ENCODE measurements at regions not wholly inside any gene's neighbourhood (a gene's known extent, or its start where the extent isn't known, plus 50 kb on each side); places are given as distances from the start of the nearest gene placed in this dataset.

DNA sequence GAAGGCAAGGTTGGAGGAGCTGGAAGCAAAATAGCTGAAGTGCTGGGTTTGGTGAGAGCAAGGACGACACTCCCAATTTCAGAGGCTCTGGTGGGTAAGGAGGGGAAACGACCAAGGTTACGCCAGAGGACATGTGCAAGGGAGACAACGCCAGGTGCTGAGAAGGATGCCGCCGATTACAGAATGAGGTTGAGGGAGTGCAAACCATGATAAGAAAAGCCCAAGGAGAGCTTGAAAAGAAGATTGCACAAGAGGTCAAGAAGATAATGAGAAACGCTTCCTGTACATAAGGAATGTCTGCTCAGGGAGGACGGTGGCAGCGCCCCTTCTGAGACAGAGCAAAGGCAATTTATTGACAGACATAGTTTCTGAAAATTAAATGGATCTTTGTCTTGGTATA is 382.0 kb upstream of the PROX1 start:
- Histone ChIP-seq H3K79me2 (ENCODE audit: insufficient read depth, low read length) (no peaks in the 10 kb centered on the region), H3K36me3 (replicated peaks in 1 of 2; ENCODE audit: control insufficient read depth in 1 of 2, insufficient read depth in 2 of 2, low read length in 2 of 2) (no peaks in the 10 kb centered on the region), H3K9me3 (replicated peaks in 1 of 2; ENCODE audit: control insufficient read depth in 1 of 2, insufficient read depth in 1 of 2, low read length in 2 of 2) (no peaks in the 10 kb centered on the region), H4K20me1 (ENCODE audit: insufficient read depth, low read length) (no peaks in the 10 kb centered on the region), H3K27me3 (ENCODE audit: control insufficient read depth in 2 of 2, insufficient read depth in 2 of 2, low read length in 2 of 2) (no peaks in the 10 kb centered on the region), H3K4me2 (replicated peaks; ENCODE audit: extremely low read depth, low read length, poor library complexity, severe bottlenecking) (no peak overlapping the region), H3K9ac (ENCODE audit: insufficient read depth, low read length, poor library complexity, severe bottlenecking) (no peak overlapping the region), H3K4me1 (ENCODE audit: control insufficient read depth in 1 of 2, insufficient read depth in 2 of 2, low read length in 2 of 2) (no peaks in the 10 kb centered on the region), H2AFZ (ENCODE audit: insufficient read depth, low read depth, low read length, poor library complexity, severe bottlenecking) (no peak overlapping the region), H3K27ac (ENCODE audit: low read depth in 1 of 2, low read length in 2 of 2) (no peak overlapping the region), H3K4me3 (replicated peaks in 1 of 3; ENCODE audit: low read depth in 2 of 3, low read length in 3 of 3) (no peak overlapping the region)
- intact Hi-C loops (cut with micrococcal nuclease) = no loop called here
- H3K36me3 Mint-ChIP-seq = no peaks in the 10 kb centered on the region
- TF ChIP-seq, protein P1, sequence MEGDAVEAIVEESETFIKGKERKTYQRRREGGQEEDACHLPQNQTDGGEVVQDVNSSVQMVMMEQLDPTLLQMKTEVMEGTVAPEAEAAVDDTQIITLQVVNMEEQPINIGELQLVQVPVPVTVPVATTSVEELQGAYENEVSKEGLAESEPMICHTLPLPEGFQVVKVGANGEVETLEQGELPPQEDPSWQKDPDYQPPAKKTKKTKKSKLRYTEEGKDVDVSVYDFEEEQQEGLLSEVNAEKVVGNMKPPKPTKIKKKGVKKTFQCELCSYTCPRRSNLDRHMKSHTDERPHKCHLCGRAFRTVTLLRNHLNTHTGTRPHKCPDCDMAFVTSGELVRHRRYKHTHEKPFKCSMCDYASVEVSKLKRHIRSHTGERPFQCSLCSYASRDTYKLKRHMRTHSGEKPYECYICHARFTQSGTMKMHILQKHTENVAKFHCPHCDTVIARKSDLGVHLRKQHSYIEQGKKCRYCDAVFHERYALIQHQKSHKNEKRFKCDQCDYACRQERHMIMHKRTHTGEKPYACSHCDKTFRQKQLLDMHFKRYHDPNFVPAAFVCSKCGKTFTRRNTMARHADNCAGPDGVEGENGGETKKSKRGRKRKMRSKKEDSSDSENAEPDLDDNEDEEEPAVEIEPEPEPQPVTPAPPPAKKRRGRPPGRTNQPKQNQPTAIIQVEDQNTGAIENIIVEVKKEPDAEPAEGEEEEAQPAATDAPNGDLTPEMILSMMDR (IDR thresholded peaks at IDR 0.05) = no peak
- H3K27ac Mint-ChIP-seq = no peak overlapping the region
- H3K9me3 Mint-ChIP-seq = peaks cover 0 to 16% (median 4%) of the 10 kb centered on the region in 7 donors
- peaks cover 0 to 8% (median 3%) of the 10 kb centered on the region in 3 donors for H3K27me3 Mint-ChIP-seq (ENCODE audit: low read depth in 3 of 3)
- whole genome bisulfite sequencing (ENCODE audit: insufficient coverage) = 73% methylated on average over 9 of the region's 9 CpGs
- H3K4me3 Mint-ChIP-seq = no peak overlapping the region
- no peaks in the 10 kb centered on the region for H3K4me1 Mint-ChIP-seq
- no peak for DNase-seq

DNA sequence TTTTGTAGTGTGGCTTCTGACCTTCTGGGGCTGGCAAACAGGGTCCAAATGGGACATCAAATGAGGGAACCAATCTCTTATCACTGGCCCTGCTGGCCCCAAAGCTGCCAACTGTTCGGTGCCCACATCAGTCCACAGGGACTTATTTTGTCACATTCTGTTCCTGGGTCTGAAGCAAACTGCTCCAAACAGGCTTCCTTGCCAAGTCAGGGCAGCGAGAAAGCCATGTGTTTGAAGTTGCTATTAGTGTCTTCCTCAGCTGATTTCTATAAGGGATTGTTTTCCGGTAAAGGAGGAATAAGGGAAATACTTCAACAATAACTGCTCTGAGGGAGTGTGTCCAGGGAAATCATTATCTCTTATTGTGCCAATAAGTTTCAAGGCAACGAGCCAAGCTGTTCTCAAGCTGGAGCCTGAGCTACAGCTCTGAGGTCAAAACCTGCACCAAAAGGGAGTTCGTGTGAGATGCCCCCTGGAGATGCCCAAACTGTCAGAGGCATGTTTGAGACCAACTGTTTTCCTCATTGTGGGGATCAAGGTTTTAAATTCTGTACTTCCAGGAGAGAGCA is 381.4 kb upstream of the PROX1 start:
- H3K36me3 Mint-ChIP-seq = no peaks in the 10 kb centered on the region
- no peak overlapping the region for H3K27ac Mint-ChIP-seq
- Histone ChIP-seq H3K79me2 (ENCODE audit: insufficient read depth, low read length) (no peaks in the 10 kb centered on the region), H3K4me1 (ENCODE audit: control insufficient read depth in 1 of 2, insufficient read depth in 2 of 2, low read length in 2 of 2) (no peaks in the 10 kb centered on the region), H4K20me1 (ENCODE audit: insufficient read depth, low read length) (no peaks in the 10 kb centered on the region), H3K27me3 (ENCODE audit: control insufficient read depth in 2 of 2, insufficient read depth in 2 of 2, low read length in 2 of 2) (no peaks in the 10 kb centered on the region), H3K36me3 (replicated peaks in 1 of 2; ENCODE audit: control insufficient read depth in 1 of 2, insufficient read depth in 2 of 2, low read length in 2 of 2) (no peaks in the 10 kb centered on the region), H3K27ac (ENCODE audit: low read depth in 1 of 2, low read length in 2 of 2) (no peak overlapping the region), H3K4me2 (replicated peaks; ENCODE audit: extremely low read depth, low read length, poor library complexity, severe bottlenecking) (no peak overlapping the region), H3K4me3 (replicated peaks in 1 of 3; ENCODE audit: low read depth in 2 of 3, low read length in 3 of 3) (no peak overlapping the region), H3K9me3 (replicated peaks in 1 of 2; ENCODE audit: control insufficient read depth in 1 of 2, insufficient read depth in 1 of 2, low read length in 2 of 2) (no peaks in the 10 kb centered on the region), H3K9ac (ENCODE audit: insufficient read depth, low read length, poor library complexity, severe bottlenecking) (no peak overlapping the region), H2AFZ (ENCODE audit: insufficient read depth, low read depth, low read length, poor library complexity, severe bottlenecking) (no peak overlapping the region)
- no peaks in the 10 kb centered on the region for H3K4me1 Mint-ChIP-seq
- H3K9me3 Mint-ChIP-seq = peaks cover 0 to 16% (median 3%) of the 10 kb centered on the region in 7 donors
- TF ChIP-seq, protein P1 (IDR thresholded peaks at IDR 0.05) = no peak
- intact Hi-C loops (cut with micrococcal nuclease) = no loop called here
- 66% methylated on average over 3 of the region's 5 CpGs for WGBS (ENCODE audit: insufficient coverage)
- H3K27me3 Mint-ChIP-seq (ENCODE audit: low read depth in 3 of 3) = peaks cover 0 to 8% (median 3%) of the 10 kb centered on the region in 3 donors
- no peak for DNase-seq
- no peak overlapping the region for H3K4me3 Mint-ChIP-seq
